ENCODE measurements at regions not wholly inside any gene's neighbourhood (a gene's known extent, or its start where the extent isn't known, plus 50 kb on each side); places are given as distances from the start of the nearest gene placed in this dataset.

DNA sequence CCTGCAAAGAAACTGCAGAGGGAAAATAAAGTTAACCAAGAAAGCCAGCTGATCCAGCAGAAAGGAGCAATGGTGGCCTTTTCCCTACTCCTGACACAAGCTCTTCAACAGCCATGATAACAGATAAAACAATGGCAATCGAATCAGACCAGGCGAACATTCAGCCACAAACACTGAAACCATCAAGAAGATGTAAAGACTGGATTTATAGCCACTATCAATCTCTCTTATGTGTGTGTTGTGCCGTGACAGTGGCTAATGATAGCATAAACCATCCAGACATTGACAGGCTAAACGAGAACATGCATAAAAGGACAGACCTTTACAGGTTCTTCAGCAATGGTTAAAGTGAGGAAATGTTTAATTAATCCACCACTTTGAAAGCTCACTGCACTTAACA, 78.1 kb upstream of the RAB4A start:
- DNase-seq: no peak

DNA sequence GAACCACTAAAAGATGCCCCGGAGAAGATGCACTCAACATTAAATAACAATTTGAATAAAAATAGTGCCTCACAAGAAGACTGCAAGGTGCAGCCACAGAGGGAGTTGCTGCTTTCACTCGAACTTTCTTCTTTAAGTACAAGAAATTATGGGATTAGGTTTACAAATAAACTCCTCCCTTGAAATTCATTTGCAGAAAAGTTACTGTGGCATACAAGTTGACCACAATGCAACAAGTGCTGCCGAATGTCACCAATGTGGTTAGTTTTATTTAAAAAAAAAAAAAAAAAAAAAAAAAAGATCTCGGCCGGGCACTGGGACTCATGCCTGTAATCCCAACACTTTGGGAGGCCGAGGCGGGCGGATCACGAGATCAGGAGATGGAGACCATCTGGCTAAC, 76.8 kb upstream of the RAB4A start:
- no peak for DNase-seq

GRCh38 chr1:229195246-229195645, 75.7 kb upstream of the RAB4A start:
- DNase-seq: peak in 2 of 3 donors; percentile 40 to 55

- DNase-seq: peak in 2 of 3 donors; percentile 48 to 53
Measured at GRCh38 chr1:229196404-229197264, 74.3 kb upstream of the RAB4A start.

DNA sequence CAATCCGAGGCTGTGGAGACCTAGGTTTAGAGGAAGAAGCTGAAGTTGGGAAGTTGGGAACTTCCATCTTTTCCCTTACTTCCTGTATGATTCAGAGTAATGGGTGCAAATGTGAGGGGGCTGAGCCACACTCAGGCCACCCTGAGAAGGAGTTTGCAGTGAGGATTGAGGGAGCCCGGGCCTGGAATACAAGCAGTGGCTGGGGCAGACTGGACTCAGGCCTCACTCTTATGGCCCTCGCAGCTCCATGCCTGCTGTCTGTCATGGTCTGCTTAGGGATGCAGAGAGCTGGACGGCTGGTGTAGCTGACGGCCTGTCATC, 73.7 kb upstream of the RAB4A start:
- peak; percentile 80 to 90 (median 87) for DNase-seq

GRCh38 chr1:229199261-229200243, 71.4 kb upstream of the RAB4A start:
- peak; percentile 65 to 70 (median 68) for DNase-seq

GRCh38 chr1:229203030-229203751, 67.7 kb upstream of the RAB4A start:
- peak; percentile 37 to 62 (median 56) for DNase-seq

DNA sequence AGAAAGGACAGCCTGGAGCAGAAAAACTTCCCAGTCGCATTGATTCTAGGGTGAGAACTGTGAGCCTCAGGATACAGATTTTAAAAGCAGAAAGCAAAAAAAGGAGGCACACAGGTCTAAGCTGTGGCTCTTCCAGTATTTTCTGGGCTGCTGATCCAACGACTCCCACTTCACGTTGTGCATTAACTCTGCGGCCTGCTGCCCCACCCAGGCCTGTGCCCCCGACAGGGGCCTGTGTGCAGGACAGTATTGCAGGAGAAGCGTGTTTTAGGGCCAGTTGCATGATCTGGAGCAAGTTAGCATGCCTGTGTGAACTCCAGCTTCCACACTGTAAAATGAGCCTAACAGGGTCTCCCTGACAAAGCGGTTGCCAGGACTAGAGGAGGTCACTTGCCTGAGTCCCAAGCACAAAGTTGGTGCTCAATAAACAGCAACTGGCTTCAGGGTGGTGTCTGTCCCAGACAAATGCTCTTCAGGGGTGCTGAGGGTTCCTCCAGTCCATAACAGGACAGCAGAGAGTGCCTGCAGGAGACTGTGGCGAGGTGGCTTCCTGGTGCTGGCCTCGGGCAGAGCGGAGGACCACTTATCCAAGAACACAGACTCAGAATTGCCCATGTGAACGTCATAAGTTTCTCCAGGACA, 66.8 kb upstream of the RAB4A start:
- DNase-seq: no peak

GRCh38 chr1:229204921-229205777, 65.8 kb upstream of the RAB4A start:
- no peak for DNase-seq

DNA sequence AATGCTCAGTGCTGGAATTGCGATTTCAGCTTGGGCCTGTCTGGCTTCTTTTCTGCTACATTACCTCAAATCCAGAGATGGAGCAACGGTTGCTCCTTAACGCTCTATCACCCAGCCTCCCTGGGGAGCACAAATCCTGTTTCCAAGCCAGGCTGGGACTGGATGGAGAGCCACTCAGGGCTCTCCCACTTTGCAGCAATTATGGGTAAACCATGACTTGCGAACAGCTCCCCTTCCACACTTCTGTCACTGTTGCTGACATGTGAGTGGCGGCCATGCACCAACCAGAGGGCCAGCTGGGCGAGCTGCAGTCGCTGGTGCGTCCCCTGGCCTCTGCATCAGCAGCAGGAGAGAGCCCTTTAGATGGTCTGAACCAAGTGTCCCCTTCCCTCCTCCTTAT, 65.1 kb upstream of the RAB4A start:
- no peak for DNase-seq

- no peak for DNase-seq
Measured at GRCh38 chr1:229207916-229208315, 63.0 kb upstream of the RAB4A start.

GRCh38 chr1:229208481-229208880, 62.4 kb upstream of the RAB4A start:
- no peak for DNase-seq

- peak; percentile 43 to 60 (median 44) for DNase-seq
Measured at GRCh38 chr1:229209386-229209785, 61.5 kb upstream of the RAB4A start.

DNA sequence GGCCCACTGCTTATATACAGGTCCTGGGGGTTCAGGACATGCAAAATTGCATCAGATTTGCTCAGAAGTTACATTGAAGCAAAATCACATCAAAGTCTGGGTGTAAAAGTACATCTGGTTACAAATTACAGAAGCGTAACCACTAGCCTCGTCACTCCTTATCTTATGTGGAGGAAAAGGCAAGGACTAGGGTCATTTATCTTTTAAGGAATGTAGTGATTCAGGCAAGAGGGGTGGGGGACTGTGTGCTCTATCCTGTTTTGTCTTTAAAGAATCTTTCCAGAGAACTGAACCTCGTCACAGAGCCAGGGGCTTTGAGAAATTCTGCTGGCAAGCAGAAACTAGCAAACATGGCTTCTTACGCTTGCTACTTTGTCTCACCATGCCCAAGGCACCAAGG, 61.1 kb upstream of the RAB4A start:
- DNase-seq: no peak

GRCh38 chr1:229210844-229211243, 60.1 kb upstream of the RAB4A start:
- DNase-seq: no peak

GRCh38 chr1:229213797-229214196, 57.1 kb upstream of the RAB4A start:
- no peak for DNase-seq

DNA sequence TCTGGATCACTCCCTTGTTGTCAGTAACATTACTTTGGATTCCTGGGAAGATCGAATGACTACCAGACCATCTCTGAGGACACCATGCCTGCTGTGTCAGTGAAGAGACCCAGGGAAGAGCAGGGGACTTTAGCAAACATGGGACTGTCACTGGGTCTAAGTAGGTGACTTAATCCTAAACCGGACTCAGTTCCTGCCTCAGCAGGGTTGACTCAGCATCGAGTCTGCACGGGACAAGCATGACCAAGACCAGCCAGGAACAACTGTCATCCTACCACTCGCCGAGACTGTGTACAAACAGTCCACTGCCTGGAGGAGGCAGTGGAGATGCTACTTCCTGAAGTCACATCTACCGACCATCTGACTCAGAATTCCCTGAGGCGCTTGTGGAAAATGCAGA, 53.2 kb upstream of the RAB4A start:
- DNase-seq: peak; percentile 79 to 87 (median 82)

DNA sequence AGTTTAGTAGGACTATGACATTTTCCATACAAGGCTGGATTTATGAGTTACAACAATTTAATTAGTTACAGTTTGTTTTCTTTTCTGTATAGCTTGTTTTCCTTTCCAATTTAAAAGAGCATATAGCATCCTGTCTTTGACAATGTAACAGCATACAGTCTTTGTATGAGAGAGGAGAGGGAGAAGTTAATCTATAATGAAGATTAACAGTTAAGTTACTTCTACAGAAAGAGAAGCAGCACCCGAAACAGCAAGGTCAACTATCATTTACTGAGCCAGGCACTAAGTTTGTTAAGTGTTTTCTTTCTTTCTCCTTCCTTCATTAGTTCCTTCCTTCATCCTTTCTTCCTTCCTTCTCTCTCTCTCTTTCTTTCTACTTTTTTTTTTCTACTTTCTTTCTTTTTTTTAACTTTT, 52.3 kb upstream of the RAB4A start:
- DNase-seq: no peak

- DNase-seq: no peak
Measured at GRCh38 chr1:229220163-229220846, 50.6 kb upstream of the RAB4A start.

DNA sequence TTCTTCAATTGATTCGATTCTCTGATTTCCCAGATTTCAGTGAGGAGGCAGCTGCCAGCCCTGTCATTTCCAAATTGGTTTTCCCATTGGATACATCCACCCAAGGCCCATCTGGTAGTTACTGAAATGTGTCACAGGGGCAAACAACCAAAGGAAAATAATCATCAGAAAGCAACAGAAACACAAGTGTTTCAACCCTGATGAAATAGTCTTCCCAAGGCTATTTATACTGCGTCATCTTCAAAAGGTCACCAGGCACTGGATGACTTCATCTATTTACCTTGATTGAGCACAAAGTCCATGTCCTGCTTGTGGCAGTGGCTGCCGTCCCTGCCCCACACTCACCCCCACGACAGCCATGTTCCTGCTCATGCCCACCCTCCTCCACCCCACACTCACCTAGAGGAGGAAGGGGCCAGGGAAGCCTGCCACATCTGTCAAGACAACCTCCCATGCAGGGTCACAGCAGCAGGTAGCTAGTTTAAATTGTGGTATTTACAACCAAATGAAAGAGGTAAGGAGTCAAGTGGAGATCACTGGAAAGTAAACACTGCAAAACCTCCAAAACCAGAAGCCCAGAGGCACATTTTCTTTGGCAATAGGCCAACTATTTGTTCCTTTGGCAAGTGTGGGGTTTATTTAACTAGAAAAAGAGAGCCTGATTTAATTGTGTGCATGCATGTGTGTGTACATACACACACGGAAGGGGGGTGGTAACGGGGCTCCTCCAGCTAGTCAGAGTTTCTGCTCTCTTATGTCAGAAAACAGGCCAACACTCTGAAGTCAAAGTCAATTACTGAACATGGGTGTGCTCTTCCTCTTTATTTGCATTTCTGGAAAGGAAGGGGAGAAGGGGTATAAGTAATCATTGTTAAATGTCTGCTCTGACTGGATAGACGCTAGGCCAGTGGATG, 49.5 kb upstream of the RAB4A start:
- DNase-seq: peak; percentile 15 to 45 (median 29)
